Ramos (cell line): ENCODE measurements at regions not wholly inside any gene's neighbourhood (a gene's known extent, or its start where the extent isn't known, plus 50 kb on each side); places are given as distances from the start of the nearest gene placed in this dataset.
"Not testable (repeated sequence)": the region's sequence is repeated elsewhere in the genome, so short reads cannot be mapped to it uniquely, and the experiment has no call there.

ENCODE experiments used
- in situ Hi-C: fragments of 300-500 bp; cut with MboI; formaldehyde crosslinking; loops from one replicate; pipeline ENCODE4 v1.14.3; 2022; ENCODE audit warnings: low sequenced_read_pairs; ENCODE audit not compliant: unreplicated experiment

GRCh38 chr4:63348735-63349673 is 1060.2 kb downstream of the TECRL start:
- in situ Hi-C loops, result no loop called here

- in situ Hi-C loops, result no loop called here
Measured at GRCh38 chr4:63325140-63325539, 1084.1 kb downstream of the TECRL start.

DNA sequence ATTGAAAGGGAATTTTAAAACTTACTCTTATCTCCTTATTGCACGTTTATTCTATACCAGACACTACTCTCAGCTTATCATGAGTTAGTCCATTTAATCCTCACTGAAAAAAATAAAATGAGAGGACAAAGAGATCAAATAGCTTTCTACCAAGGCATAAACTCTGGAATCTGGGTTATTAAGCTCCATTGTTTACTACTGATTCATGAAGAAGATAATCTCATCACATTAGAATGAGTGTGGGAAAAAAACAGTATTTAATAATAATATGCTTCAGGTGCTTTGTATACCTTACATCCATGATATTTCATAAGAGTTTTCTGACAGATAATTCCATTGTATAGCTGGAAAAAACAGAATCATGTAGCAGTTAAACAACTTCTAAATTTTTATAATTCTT is 1092.6 kb downstream of the TECRL start:
- in situ Hi-C loops, result no loop called here

- in situ Hi-C loops, result no loop called here
Measured at GRCh38 chr4:63315651-63316050, 1093.6 kb downstream of the TECRL start.

GRCh38 chr4:63308697-63309096 is 1100.6 kb downstream of the TECRL start:
- in situ Hi-C loops, result no loop called here

- in situ Hi-C loops, result no loop called here
Measured at GRCh38 chr4:63302792-63303191, 1106.5 kb downstream of the TECRL start.

GRCh38 chr4:63302078-63302477 is 1107.2 kb downstream of the TECRL start:
- in situ Hi-C loops, result no loop called here

GRCh38 chr4:63296773-63297172 is 1112.5 kb downstream of the TECRL start:
- in situ Hi-C loops, result no loop called here

- in situ Hi-C loops, result no loop called here
Measured at GRCh38 chr4:63275491-63275890, 1133.8 kb downstream of the TECRL start.

DNA sequence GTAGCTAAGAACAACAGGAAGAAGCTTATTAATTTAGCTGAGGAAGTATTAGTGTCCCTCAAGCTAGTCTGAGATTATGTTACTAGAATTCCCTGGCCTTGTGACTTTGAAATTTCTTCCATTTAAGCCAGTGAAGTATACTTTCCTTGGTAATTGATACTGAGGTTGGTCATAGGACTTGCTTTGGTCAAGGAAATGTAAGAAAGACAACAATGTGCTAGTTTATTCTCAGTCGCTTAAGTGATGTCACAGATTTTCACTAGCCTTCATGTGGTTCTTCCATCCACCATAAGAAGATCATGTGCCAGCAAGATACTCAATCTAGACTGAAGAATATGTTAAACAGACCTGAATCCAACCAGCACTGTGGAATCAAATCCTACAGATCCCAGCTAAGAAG is 1140.1 kb downstream of the TECRL start:
- in situ Hi-C loops, result no loop called here

DNA sequence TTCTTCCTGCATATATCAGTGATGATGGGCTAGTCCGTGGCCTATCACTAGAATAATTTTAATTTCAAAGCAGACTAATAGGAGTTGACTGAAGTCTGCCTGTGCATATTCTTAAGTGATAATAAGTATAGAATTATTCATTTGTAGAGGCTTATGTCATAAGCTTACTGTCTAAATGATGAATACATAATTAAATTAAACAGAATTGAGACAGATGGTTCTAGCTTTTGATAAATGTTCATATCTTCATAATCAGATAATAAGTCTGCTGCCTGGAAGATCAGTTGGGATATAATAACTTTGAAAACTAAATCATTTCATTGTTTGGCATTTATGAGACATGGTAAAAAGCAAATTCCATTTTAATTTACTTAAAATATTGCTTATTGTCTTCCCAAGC is 1175.6 kb downstream of the TECRL start:
- in situ Hi-C loops, result no loop called here

DNA sequence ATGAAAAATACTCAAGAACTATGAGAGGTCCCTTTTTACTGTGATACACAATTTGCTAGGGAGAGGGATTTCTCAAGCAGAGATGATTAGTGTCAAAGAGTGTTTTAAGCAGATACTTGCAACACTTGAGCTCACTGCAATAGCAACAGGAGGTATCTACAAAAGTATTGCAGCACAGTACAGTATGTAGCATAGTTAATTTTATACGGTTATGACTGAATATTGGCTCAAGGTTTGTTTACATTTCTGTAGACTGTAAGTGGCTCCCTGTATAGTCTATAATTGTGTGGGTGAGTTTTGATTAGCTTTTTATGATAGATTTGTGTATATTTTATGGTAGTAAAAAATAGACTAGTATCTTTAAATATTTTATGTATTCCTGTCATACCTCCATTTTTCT is 1177.2 kb downstream of the TECRL start:
- in situ Hi-C loops, result no loop called here

GRCh38 chr4:63226229-63226628 is 1183.0 kb downstream of the TECRL start:
- in situ Hi-C loops, result no loop called here

- in situ Hi-C loops, result no loop called here
Measured at GRCh38 chr4:63222466-63222865, 1186.8 kb downstream of the TECRL start.

DNA sequence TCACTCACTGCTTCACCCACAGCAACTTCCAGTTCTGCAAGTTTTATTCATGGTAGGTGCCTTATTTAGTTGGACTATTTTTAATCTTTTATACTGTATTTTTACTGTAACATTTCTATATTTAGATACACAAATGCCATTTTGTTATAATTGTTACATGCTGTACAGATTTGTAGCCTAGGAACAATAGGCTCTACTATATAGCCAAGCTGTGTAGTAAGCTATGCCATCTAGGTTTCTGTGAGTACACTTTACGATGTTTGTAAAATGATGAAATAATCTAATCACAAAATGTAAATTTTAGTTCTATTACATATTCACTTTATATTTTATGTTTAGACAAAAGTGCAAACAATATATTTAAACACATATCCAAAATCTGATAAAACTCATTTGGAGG is 1187.8 kb downstream of the TECRL start:
- in situ Hi-C loops, result no loop called here

DNA sequence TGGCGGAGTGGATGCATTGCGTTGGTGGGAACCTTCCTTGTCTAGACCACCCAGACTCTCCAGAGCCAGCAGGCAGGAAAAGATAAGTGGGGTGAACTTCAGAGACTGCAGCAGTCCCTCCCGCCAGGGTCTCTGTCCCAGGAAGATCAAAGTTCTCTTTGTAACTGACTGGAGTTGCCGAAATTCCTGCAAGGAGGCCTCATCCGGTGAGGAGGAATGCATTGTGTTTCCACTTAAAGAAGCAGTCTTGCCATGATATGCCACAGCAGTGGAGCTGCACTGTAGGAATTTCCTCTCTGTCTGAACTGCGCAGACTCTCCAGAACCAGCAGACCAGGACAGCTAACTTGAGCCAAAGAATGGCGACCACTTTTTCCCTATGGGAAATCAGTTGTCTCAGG is 1190.4 kb downstream of the TECRL start:
- in situ Hi-C loops, result no loop called here

GRCh38 chr4:63214076-63214475 is 1195.2 kb downstream of the TECRL start:
- in situ Hi-C loops, result no loop called here

DNA sequence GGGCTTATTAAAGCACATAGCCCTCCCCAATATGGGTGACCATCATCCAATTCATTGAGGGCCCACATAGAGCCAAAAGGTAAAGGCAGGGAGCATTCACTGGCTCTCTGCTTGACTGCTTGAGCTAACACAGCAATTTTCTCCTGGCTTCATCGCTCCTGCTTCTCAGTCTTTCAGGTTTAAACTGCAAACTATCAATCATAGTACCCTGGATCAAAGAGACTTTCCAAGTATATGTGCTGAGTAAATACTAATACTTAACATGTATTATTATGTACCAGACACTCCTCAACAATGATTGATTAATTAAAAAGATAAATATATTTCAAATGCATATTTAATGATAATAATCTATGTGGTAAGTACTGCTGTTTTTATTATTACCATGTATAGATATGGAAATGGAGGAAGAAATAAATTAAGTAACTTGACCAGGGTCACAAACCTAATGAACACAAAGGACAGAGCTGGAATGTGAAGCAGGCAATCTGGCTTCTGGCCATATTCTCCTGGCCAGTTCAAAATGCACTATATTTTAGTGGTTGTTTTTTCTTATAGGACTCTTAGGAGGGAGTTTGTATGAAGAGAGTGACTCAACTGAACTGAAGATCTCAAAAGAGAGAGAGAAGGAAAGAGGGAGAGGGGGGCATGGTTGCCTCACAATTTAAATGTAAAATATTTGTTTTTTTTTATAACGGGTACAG is 1197.3 kb downstream of the TECRL start:
- in situ Hi-C loops, result no loop called here

- in situ Hi-C loops, result no loop called here
Measured at GRCh38 chr4:63211375-63211774, 1197.9 kb downstream of the TECRL start.

DNA sequence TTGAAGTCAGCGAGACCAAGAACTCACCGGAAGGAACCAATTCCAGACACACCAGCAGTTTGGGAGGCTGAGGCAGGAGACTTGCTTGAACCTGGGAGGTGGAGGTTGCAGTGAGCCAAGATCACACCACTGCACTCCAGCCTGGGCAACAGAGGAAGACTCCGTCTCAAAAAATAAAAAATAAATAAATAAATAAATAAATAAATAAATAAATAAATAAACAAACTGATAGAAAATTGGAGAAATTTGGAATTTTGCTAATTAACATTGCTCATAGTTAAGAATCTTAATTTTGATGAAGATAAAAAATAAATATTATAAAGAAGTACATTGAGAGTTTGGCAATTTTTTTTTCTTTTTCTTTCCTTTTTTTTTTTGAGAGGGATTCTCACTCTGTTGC is 1216.2 kb downstream of the TECRL start:
- in situ Hi-C loops, result not testable (repeated sequence)

GRCh38 chr4:63171341-63171740 is 1237.9 kb downstream of the TECRL start:
- in situ Hi-C loops, result no loop called here

DNA sequence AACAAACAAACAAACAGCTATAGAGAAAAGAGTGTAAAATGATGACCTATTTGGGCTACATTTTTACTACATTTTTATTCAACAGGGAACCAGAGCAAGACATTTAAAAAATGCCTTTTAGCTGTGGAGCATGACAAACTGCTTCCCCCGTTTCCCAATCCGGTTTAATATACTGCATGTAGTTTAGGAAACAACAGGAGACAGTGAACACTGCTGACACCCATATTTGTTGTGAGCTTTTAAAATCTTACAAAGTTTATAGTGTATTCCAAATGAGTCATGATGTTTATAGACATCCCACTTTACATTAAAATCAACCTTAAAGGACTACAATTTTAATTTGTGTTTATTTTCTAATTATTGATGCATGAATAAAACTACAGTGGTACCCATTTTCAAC is 1238.3 kb downstream of the TECRL start:
- in situ Hi-C loops, result no loop called here
